ENCODE measurements at regions not wholly inside any gene's neighbourhood (a gene's known extent, or its start where the extent isn't known, plus 50 kb on each side); places are given as distances from the start of the nearest gene placed in this dataset.
"Not testable (repeated sequence)": the region's sequence is repeated elsewhere in the genome, so short reads cannot be mapped to it uniquely, and the experiment has no call there.

GRCh38 chr9:80690349-80690939 lies 998.9 kb downstream of the TLE1 start:
- FAIRE-seq, result no peak

- no peak for FAIRE-seq
Observed at GRCh38 chr9:80679916-80680315, 1009.4 kb downstream of the TLE1 start.

GRCh38 chr9:80678906-80679305 lies 1010.4 kb downstream of the TLE1 start:
- FAIRE-seq, result no peak

- FAIRE-seq, result no peak
Observed at GRCh38 chr9:80673496-80673895, 1015.9 kb downstream of the TLE1 start.

GRCh38 chr9:80665479-80665878 lies 1023.9 kb downstream of the TLE1 start:
- no peak for FAIRE-seq

- FAIRE-seq, result no peak
Observed at GRCh38 chr9:80664327-80665210, 1024.8 kb downstream of the TLE1 start.

- not testable (repeated sequence) for FAIRE-seq
Observed at GRCh38 chr9:80659751-80660150, 1029.6 kb downstream of the TLE1 start.

GRCh38 chr9:80651044-80651443 lies 1038.3 kb downstream of the TLE1 start:
- no peak for FAIRE-seq

GRCh38 chr9:80649496-80649895 lies 1039.9 kb downstream of the TLE1 start:
- no peak for FAIRE-seq

GRCh38 chr9:80649001-80649420 lies 1040.3 kb downstream of the TLE1 start:
- FAIRE-seq, result no peak

- no peak for FAIRE-seq
Observed at GRCh38 chr9:80648336-80648735, 1041.0 kb downstream of the TLE1 start.

GRCh38 chr9:80646211-80646610 lies 1043.1 kb downstream of the TLE1 start:
- FAIRE-seq, result no peak

GRCh38 chr9:80644044-80644443 lies 1045.3 kb downstream of the TLE1 start:
- FAIRE-seq, result no peak

GRCh38 chr9:80635065-80635464 lies 1054.3 kb downstream of the TLE1 start:
- FAIRE-seq, result no peak

- FAIRE-seq, result no peak
Observed at GRCh38 chr9:80632041-80632440, 1057.3 kb downstream of the TLE1 start.

GRCh38 chr9:80622508-80622907 lies 1050.7 kb downstream of the TLE4 start:
- FAIRE-seq, result no peak

- FAIRE-seq, result no peak
Observed at GRCh38 chr9:80619356-80619755, 1047.6 kb downstream of the TLE4 start.

- FAIRE-seq, result no peak
Observed at GRCh38 chr9:80615964-80616363, 1044.2 kb downstream of the TLE4 start.

- no peak for FAIRE-seq
Observed at GRCh38 chr9:80605793-80606192, 1034.0 kb downstream of the TLE4 start.

GRCh38 chr9:80605129-80605528 lies 1033.4 kb downstream of the TLE4 start:
- FAIRE-seq, result no peak

- no peak for FAIRE-seq
Observed at GRCh38 chr9:80602291-80602690, 1030.5 kb downstream of the TLE4 start.

GRCh38 chr9:80596579-80596978 lies 1024.8 kb downstream of the TLE4 start:
- FAIRE-seq, result no peak

GRCh38 chr9:80595192-80595591 lies 1023.4 kb downstream of the TLE4 start:
- FAIRE-seq, result no peak

- no peak for FAIRE-seq
Observed at GRCh38 chr9:80592413-80592812, 1020.6 kb downstream of the TLE4 start.

All from A204.1 (cell line).